Calu3 (cell line): ENCODE measurements at regions not wholly inside any gene's neighbourhood (a gene's known extent, or its start where the extent isn't known, plus 50 kb on each side); places are given as distances from the start of the nearest gene placed in this dataset.

Experiments used
- BruUV-seq: library from RNA; stranded (reverse); fragments of 400-500 nt; replicated peaks from 2 replicates; lab custom pipeline; 2021; lab: Mats Ljungman, UMichigan
- CTCF ChIA-PET: fragments of 300-600 bp; sonication (Branson Sonifier 250); formaldehyde crosslinking; loops from one replicate; lab custom pipeline; 2022; ENCODE audit warnings: antibody characterized with exemption; lab: Charles Lee
- DNase-seq: peaks from one replicate; pipeline ENCODE4 v3.0.0; 2022
- H3K27ac Mint-ChIP-seq: one replicate; pipeline ENCODE4 v1.8.0; 2022; ENCODE audit warnings: mixed read lengths; ENCODE audit not compliant: unreplicated experiment
- H3K27me3 Mint-ChIP-seq: one replicate; pipeline ENCODE4 v1.8.0; 2022; ENCODE audit warnings: mixed read lengths; ENCODE audit not compliant: unreplicated experiment
- H3K36me3 Mint-ChIP-seq: one replicate; pipeline ENCODE4 v1.8.0; 2022; ENCODE audit warnings: mild to moderate bottlenecking, moderate library complexity, mixed read lengths; ENCODE audit not compliant: insufficient read depth, unreplicated experiment
- H3K4me1 Mint-ChIP-seq: one replicate; pipeline ENCODE4 v1.8.0; 2022; ENCODE audit warnings: mild to moderate bottlenecking, low read depth, mixed read lengths; ENCODE audit not compliant: unreplicated experiment
- H3K4me3 Mint-ChIP-seq: one replicate; pipeline ENCODE4 v1.8.0; 2022; ENCODE audit warnings: mild to moderate bottlenecking, low read depth, moderate library complexity, mixed read lengths; ENCODE audit not compliant: unreplicated experiment
- H3K9me3 Mint-ChIP-seq: one replicate; pipeline ENCODE4 v1.8.0; 2022; ENCODE audit warnings: low read depth, mixed read lengths; ENCODE audit not compliant: unreplicated experiment
- intact Hi-C: fragments of 100-400 bp; cut with micrococcal nuclease; formaldehyde crosslinking; loops from one replicate; pipeline ENCODE4 v1.10.0; 2022; ENCODE audit not compliant: unreplicated experiment
- TF ChIP-seq, protein P1 (sequence below): fragments of 200-600 bp; IDR thresholded peaks from one replicate; pipeline ENCODE4 v1.8.0; 2022; ENCODE audit warnings: antibody characterized with exemption; ENCODE audit not compliant: unreplicated experiment

DNA sequence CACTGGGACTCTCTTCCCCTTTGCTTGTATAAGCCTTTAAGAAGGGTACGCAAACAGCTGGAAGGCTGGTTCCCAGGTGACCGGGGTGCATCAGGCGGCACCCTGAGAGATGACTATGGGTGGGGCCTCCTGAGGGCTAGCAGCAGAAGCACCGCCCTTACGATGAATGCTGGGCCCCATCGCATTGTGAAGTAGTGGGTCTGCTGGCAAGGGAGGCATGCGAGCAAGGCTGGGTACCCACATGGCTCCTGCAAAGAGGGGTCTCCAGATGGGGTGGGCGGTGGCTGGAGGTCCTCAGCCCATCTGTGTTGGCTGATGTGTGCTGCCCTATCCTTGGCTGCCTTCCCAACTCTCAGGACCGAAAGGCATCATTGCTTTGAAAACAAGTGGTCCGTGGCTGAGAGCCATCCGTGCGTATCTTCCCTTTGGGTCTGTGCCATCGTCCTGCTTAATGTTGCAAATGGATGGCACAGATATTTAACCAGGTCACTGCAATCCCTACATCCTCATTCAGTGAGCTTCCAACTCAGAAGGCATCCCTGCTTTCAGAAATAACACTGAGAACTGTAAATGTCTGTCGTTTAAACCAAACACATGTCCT lies 83.5 kb upstream of the GPC1 start:
- CTCF ChIA-PET = no interaction called here
- Mint-ChIP-seq H3K4me3 (no peak overlapping the region), H3K36me3 (no peaks in the 10 kb centered on the region), H3K27me3 (peaks cover 57% of the 10 kb centered on the region), H3K4me1 (peaks cover 16% of the 10 kb centered on the region), H3K9me3 (no peaks in the 10 kb centered on the region), H3K27ac (no peak overlapping the region)
- TF ChIP-seq, protein P1, sequence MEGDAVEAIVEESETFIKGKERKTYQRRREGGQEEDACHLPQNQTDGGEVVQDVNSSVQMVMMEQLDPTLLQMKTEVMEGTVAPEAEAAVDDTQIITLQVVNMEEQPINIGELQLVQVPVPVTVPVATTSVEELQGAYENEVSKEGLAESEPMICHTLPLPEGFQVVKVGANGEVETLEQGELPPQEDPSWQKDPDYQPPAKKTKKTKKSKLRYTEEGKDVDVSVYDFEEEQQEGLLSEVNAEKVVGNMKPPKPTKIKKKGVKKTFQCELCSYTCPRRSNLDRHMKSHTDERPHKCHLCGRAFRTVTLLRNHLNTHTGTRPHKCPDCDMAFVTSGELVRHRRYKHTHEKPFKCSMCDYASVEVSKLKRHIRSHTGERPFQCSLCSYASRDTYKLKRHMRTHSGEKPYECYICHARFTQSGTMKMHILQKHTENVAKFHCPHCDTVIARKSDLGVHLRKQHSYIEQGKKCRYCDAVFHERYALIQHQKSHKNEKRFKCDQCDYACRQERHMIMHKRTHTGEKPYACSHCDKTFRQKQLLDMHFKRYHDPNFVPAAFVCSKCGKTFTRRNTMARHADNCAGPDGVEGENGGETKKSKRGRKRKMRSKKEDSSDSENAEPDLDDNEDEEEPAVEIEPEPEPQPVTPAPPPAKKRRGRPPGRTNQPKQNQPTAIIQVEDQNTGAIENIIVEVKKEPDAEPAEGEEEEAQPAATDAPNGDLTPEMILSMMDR = no peak
- intact Hi-C loops = no loop called here
- no peak for DNase-seq
- no TSS peak for BruUV-seq

DNA sequence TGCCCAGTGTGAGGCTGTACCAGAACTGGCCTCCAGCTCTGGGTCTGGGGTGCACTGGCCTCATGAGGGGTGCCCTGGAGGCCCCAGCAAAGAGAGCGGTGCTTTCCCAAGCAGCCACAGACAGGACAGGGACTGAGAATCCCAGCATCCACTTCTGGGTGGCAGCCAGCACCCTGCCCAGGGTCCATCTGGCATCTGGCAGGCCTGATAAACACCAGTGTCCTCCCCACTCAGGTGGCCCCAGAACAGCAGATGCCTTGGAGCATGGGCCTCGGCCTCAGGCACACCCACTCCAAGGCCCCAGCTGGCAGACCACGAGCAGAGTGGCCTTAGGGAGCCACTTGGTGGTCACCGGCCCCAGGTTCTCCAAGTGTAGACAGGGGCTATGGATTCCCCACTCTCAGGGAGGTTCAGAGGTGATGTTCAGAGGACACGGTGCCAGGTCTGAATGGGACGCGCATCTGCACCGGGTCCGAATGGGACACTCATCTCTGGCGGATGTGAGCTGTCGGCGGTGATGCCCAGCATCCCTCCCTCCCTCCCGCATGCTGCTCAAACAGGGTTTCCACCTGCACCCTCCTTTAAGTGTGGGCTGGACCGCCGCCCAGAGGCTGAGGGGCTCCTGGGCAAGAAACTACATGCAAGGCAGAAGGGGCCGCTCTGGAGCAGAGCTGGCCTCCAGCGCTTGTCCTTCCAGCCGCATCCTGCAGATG lies 82.2 kb upstream of the GPC1 start:
- H3K4me1 Mint-ChIP-seq = peaks cover 18% of the 10 kb centered on the region
- CTCF ChIA-PET = interaction anchor here (0.9 kb wide), 1 partner anchor 120 kb away, joined by 5 read pairs; no protein-coding TSS in a partner anchor
- DNase-seq = no peak
- H3K27me3 Mint-ChIP-seq = peaks cover 67% of the 10 kb centered on the region
- H3K36me3 Mint-ChIP-seq = no peaks in the 10 kb centered on the region
- no peak overlapping the region for H3K4me3 Mint-ChIP-seq
- no peak overlapping the region for H3K27ac Mint-ChIP-seq
- intact Hi-C loops = no loop called here
- no peaks in the 10 kb centered on the region for H3K9me3 Mint-ChIP-seq
- BruUV-seq = no TSS peak
- TF ChIP-seq, protein P1 = no peak

DNA sequence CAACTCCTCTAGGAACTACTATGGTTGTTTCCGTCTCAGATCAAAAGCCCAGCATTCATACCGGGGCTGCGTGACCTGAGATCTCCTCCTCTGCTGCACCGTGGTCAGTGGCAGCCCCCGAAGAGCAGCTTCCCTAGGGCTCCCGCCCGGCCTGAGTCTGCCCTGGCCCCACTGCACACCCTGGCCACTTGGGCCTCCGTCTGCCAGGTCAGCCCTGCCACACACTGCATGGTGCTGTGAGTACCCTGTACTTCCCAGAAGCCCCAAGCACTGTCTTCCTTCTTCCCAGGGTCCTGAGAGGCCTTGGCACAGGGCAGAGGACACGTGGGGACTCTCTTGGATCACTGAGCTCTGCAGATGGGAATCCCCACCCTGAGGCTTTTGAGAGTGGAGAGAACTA lies 81.5 kb upstream of the GPC1 start:
- Mint-ChIP-seq H3K4me1 (peaks cover 18% of the 10 kb centered on the region), H3K27ac (no peak overlapping the region), H3K9me3 (no peaks in the 10 kb centered on the region), H3K4me3 (no peak overlapping the region), H3K27me3 (peaks cover 60% of the 10 kb centered on the region), H3K36me3 (no peaks in the 10 kb centered on the region)
- CTCF ChIA-PET = interaction anchor here (0.9 kb wide), 1 partner anchor 121 kb away, joined by 5 read pairs; no protein-coding TSS in a partner anchor
- BruUV-seq = no TSS peak
- DNase-seq = no peak
- TF ChIP-seq, protein P1 = no peak
- intact Hi-C loops = no loop called here

DNA sequence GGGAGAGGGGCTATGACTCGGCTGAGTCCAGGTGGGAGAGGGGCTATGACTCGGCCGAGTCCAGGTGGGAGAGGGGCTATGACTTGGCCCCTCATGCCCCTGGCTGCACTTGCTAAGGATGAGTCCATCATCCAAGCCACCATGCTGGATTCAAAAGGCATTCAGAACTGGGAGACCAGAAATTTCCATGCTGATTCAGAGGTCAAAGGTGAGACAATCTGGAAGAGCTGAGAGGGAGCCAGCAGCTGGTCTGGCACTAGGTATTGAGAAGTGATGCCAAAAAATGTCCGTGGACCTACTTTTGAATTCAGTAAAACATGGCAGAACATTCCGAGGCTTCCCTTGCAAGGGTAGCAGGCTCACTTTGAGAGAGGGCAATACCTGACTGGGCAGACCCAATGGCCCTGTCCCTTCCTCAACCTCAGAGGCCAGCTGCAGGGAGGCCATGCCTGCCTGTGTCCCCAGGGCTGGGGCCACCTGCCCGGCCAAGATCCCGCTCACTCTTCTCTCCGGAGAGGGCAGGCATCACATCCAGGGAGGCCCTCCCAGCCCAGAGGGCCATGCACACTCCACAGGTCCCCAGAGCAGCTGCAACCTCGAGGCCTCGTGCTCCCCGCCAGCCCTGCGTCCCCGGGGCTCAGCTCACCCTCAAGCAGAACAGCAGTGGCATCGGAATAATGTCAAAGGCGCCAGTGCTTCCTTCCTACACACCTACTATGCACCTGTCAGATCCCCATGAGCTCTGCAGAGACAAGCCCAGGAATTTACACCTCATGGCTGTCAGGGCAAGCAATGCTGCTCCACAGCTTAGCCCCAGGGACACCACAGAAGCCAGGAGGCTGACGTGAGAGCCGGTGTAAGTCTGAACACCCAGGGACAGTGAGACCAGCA lies 80.2 kb upstream of the GPC1 start:
- CTCF ChIA-PET = no interaction called here
- TF ChIP-seq, protein P1 = no peak
- DNase-seq = no peak

More for the DNA sequence above, 80.2 kb upstream of the GPC1 start:
- H3K27me3 Mint-ChIP-seq = peaks cover 49% of the 10 kb centered on the region
- BruUV-seq = no TSS peak
- peaks cover 2% of the 10 kb centered on the region for H3K9me3 Mint-ChIP-seq
- H3K36me3 Mint-ChIP-seq = no peaks in the 10 kb centered on the region
- intact Hi-C loops = no loop called here
- no peak overlapping the region for H3K27ac Mint-ChIP-seq
- no peak overlapping the region for H3K4me3 Mint-ChIP-seq
- H3K4me1 Mint-ChIP-seq = peaks cover 18% of the 10 kb centered on the region
